Activated CD8-positive, alpha-beta T cell treated with anti-CD3 and anti-CD28 coated beads for 36 hours (primary cell): ENCODE measurements at regions not wholly inside any gene's neighbourhood (a gene's known extent, or its start where the extent isn't known, plus 50 kb on each side); places are given as distances from the start of the nearest gene placed in this dataset.

ENCODE experiments used
- ATAC-seq: fragments of 200-7000 bp; cut with Tn5 transposase; one replicate; pipeline ENCODE4 v1.10.0; 2021; ENCODE audit warnings: mild to moderate bottlenecking, moderate library complexity
- CTCF ChIA-PET: fragments of 350-600 bp; sonication (Branson Sonifier 250); formaldehyde crosslinking; loops from one replicate; lab custom pipeline; 2021; ENCODE audit warnings: antibody characterized with exemption; lab: Charles Lee
- POLR2A ChIA-PET: fragments of 350-600 bp; sonication (Branson Sonifier 250); formaldehyde crosslinking; loops from one replicate; lab custom pipeline; 2021; ENCODE audit warnings: antibody characterized with exemption; lab: Charles Lee
- DNase-seq: peaks from one replicate; pipeline ENCODE4 v3.0.0-alpha.2; 2020
- H3K27ac Mint-ChIP-seq: one replicate; pipeline ENCODE4 v1.8.0; 2021; ENCODE audit warnings: mild to moderate bottlenecking, mixed read lengths
- H3K27me3 Mint-ChIP-seq: one replicate; pipeline ENCODE4 v1.8.0; 2021; ENCODE audit warnings: mixed read lengths
- H3K36me3 Mint-ChIP-seq: one replicate; pipeline ENCODE4 v1.8.0; 2021; ENCODE audit warnings: low read depth, mixed read lengths
- H3K4me1 Mint-ChIP-seq: one replicate; pipeline ENCODE4 v1.8.0; 2021; ENCODE audit warnings: low read depth, mixed read lengths
- H3K4me3 Mint-ChIP-seq: one replicate; pipeline ENCODE4 v1.8.0; 2021; ENCODE audit warnings: mild to moderate bottlenecking, moderate library complexity, mixed read lengths
- H3K9me3 Mint-ChIP-seq: one replicate; pipeline ENCODE4 v1.8.0; 2021; ENCODE audit warnings: mixed read lengths
- CTCF ChIP-seq: fragments of 200-600 bp; IDR thresholded peaks from one replicate; pipeline ENCODE4 v1.8.0; 2022; ENCODE audit warnings: antibody characterized with exemption, mild to moderate bottlenecking
- intact Hi-C: fragments of 100-400 bp; cut with micrococcal nuclease; formaldehyde crosslinking; loops from one replicate; pipeline ENCODE4 v1.10.0; 2022

DNA sequence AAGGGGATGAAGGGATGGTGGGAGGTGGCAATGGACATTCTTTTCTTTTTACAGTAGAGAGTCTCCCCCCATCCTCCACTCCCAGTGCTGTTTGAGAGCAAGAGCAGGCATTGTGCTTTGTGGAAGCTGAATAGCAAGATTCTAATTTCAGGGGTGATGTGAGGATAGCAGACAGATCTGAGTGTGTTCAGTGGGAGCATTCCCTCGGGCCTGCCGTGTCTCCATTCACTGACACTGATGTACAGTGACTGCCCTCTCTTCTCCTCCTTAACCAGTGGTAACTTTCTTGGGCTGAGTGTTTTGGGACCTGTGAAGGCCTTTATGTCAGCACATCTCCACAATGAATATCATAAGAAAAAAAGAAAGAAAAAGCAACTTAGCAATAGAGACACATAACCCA lies 396.6 kb upstream of the RPS6KA3 start:
- Mint-ChIP-seq H3K4me1 (no peaks in the 10 kb centered on the region), H3K4me3 (no peak overlapping the region), H3K27ac (no peak overlapping the region), H3K27me3 (peaks cover 1% of the 10 kb centered on the region), H3K36me3 (no peaks in the 10 kb centered on the region), H3K9me3 (no peaks in the 10 kb centered on the region)
- POLR2A ChIA-PET: no interaction called here
- no peak for TF ChIP-seq CTCF
- CTCF ChIA-PET: no interaction called here
- intact Hi-C loops: no loop called here
- DNase-seq (no peak), ATAC-seq (no peak)

GRCh38 chrX:20656721-20657120 lies 390.0 kb upstream of the RPS6KA3 start:
- Mint-ChIP-seq H3K27me3 (peaks cover 3% of the 10 kb centered on the region), H3K4me3 (no peak overlapping the region), H3K36me3 (no peaks in the 10 kb centered on the region), H3K27ac (no peak overlapping the region), H3K9me3 (no peaks in the 10 kb centered on the region), H3K4me1 (no peaks in the 10 kb centered on the region)
- no peak for DNase-seq
- TF ChIP-seq CTCF: no peak
- ATAC-seq: no peak
- intact Hi-C loops: no loop called here
- ChIA-PET POLR2A (no interaction called here), CTCF (no interaction called here)

GRCh38 chrX:20654596-20655106 lies 387.9 kb upstream of the RPS6KA3 start:
- H3K27ac Mint-ChIP-seq: no peak overlapping the region
- H3K4me3 Mint-ChIP-seq: no peak overlapping the region
- no peaks in the 10 kb centered on the region for H3K9me3 Mint-ChIP-seq
- H3K36me3 Mint-ChIP-seq: no peaks in the 10 kb centered on the region
- intact Hi-C loops: no loop called here
- CTCF ChIA-PET: no interaction called here
- POLR2A ChIA-PET: no interaction called here
- H3K27me3 Mint-ChIP-seq: peaks cover 3% of the 10 kb centered on the region
- no peak for ATAC-seq
- H3K4me1 Mint-ChIP-seq: no peaks in the 10 kb centered on the region
- no peak for DNase-seq
- no peak for TF ChIP-seq CTCF

- intact Hi-C loops: no loop called here
- Mint-ChIP-seq H3K36me3 (no peaks in the 10 kb centered on the region), H3K27ac (no peak overlapping the region), H3K4me1 (no peaks in the 10 kb centered on the region), H3K4me3 (no peak overlapping the region), H3K9me3 (no peaks in the 10 kb centered on the region), H3K27me3 (peaks cover 2% of the 10 kb centered on the region)
- ATAC-seq (no peak), DNase-seq (no peak)
- CTCF ChIA-PET: no interaction called here
- no peak for TF ChIP-seq CTCF
- POLR2A ChIA-PET: no interaction called here
These were observed 386.4 kb upstream of the RPS6KA3 start for GRCh38 chrX:20653070-20653469.

DNA sequence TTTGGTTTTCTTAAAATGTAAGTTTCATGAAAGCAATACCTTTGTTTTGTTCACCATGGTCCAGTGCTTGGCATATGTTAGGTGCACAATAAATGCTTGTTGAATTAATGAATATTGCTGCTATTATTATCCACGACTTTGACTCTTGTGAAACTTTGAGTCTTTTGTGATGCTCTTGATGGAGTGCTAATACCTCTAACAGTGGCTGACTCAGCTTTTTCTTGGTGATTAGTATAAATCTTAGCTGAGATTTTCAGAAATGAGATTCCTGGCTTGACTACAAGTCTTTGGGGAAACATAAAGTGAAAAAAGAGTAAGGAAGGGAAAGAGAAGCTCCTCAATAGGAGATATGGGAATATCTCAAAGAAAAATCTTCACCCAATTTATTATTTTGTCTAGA lies 375.2 kb upstream of the RPS6KA3 start:
- no peaks in the 10 kb centered on the region for H3K4me1 Mint-ChIP-seq
- DNase-seq (no peak), ATAC-seq (no peak)
- H3K9me3 Mint-ChIP-seq: no peaks in the 10 kb centered on the region
- no peaks in the 10 kb centered on the region for H3K36me3 Mint-ChIP-seq
- no peaks in the 10 kb centered on the region for H3K27me3 Mint-ChIP-seq
- POLR2A ChIA-PET: no interaction called here
- CTCF ChIA-PET: no interaction called here
- intact Hi-C loops: no loop called here
- no peak overlapping the region for H3K27ac Mint-ChIP-seq
- H3K4me3 Mint-ChIP-seq: no peak overlapping the region
- TF ChIP-seq CTCF: no peak
